SK-MEL-5 (cell line): ENCODE measurements at regions not wholly inside any gene's neighbourhood (a gene's known extent, or its start where the extent isn't known, plus 50 kb on each side); places are given as distances from the start of the nearest gene placed in this dataset.
A peak's percentile ranks its signal among the peaks of the same experiment; 100 is the strongest.

Experiments
- DNase-seq: peaks from one replicate; pipeline ENCODE4 v3.0.0-alpha.2; 2016; ENCODE audit warnings: low read depth, low spot score
- in situ Hi-C: cut with HindIII; loops from 2 replicates; pipeline ENCODE4 v1.10.0; 2016; ENCODE audit warnings: low sequenced_read_pairs, high pct_unique_total_duplicates, low pct_unique_long_range_greater_than_20kb

- in situ Hi-C loops, result no loop called here
Observed at GRCh38 chr3:95424279-95424678, 1361.4 kb downstream of the NSUN3 start.

GRCh38 chr3:95434491-95434890, 1371.6 kb downstream of the NSUN3 start:
- DNase-seq, result no peak
- in situ Hi-C loops, result no loop called here

More at GRCh38 chr3:95424279-95424678, 1361.4 kb downstream of the NSUN3 start:
- no peak for DNase-seq

- in situ Hi-C loops, result no loop called here
- no peak for DNase-seq
Observed at GRCh38 chr3:95437409-95437808, 1374.5 kb downstream of the NSUN3 start.

- no peak for DNase-seq
- in situ Hi-C loops, result no loop called here
Observed at GRCh38 chr3:95438274-95438673, 1375.4 kb downstream of the NSUN3 start.

GRCh38 chr3:95442766-95443165, 1371.6 kb upstream of the EPHA6 start:
- no peak for DNase-seq
- in situ Hi-C loops, result no loop called here

GRCh38 chr3:95449841-95450240, 1364.6 kb upstream of the EPHA6 start:
- in situ Hi-C loops, result no loop called here

GRCh38 chr3:95453242-95453641, 1361.2 kb upstream of the EPHA6 start:
- no peak for DNase-seq
- in situ Hi-C loops, result no loop called here

More at GRCh38 chr3:95449841-95450240, 1364.6 kb upstream of the EPHA6 start:
- no peak for DNase-seq

- DNase-seq, result no peak
- in situ Hi-C loops, result no loop called here
Observed at GRCh38 chr3:95456835-95457234, 1357.6 kb upstream of the EPHA6 start.

- DNase-seq, result no peak
- in situ Hi-C loops, result no loop called here
Observed at GRCh38 chr3:95459706-95460105, 1354.7 kb upstream of the EPHA6 start.

GRCh38 chr3:95460274-95460673, 1354.1 kb upstream of the EPHA6 start:
- in situ Hi-C loops, result no loop called here
- no peak for DNase-seq

GRCh38 chr3:95462161-95462560, 1352.2 kb upstream of the EPHA6 start:
- in situ Hi-C loops, result no loop called here
- DNase-seq, result no peak

GRCh38 chr3:95464346-95464745, 1350.0 kb upstream of the EPHA6 start:
- no peak for DNase-seq
- in situ Hi-C loops, result no loop called here

- no peak for DNase-seq
- in situ Hi-C loops, result no loop called here
Observed at GRCh38 chr3:95468331-95468730, 1346.1 kb upstream of the EPHA6 start.

- DNase-seq, result no peak
- in situ Hi-C loops, result no loop called here
Observed at GRCh38 chr3:95474338-95474737, 1340.1 kb upstream of the EPHA6 start.

- no peak for DNase-seq
- in situ Hi-C loops, result no loop called here
Observed at GRCh38 chr3:95476534-95476933, 1337.9 kb upstream of the EPHA6 start.

- in situ Hi-C loops, result no loop called here
- no peak for DNase-seq
Observed at GRCh38 chr3:95506174-95506573, 1308.2 kb upstream of the EPHA6 start.

- DNase-seq, result no peak
- in situ Hi-C loops, result no loop called here
Observed at GRCh38 chr3:95508124-95508523, 1306.3 kb upstream of the EPHA6 start.

GRCh38 chr3:95511828-95512227, 1302.6 kb upstream of the EPHA6 start:
- in situ Hi-C loops, result no loop called here
- peak; percentile 13 for DNase-seq

GRCh38 chr3:95514260-95514659, 1300.1 kb upstream of the EPHA6 start:
- in situ Hi-C loops, result no loop called here
- DNase-seq, result no peak

GRCh38 chr3:95521396-95521795, 1293.0 kb upstream of the EPHA6 start:
- in situ Hi-C loops, result no loop called here
- no peak for DNase-seq
